ENCODE measurements at regions not wholly inside any gene's neighbourhood (a gene's known extent, or its start where the extent isn't known, plus 50 kb on each side); places are given as distances from the start of the nearest gene placed in this dataset.
"Not testable (repeated sequence)": the region's sequence is repeated elsewhere in the genome, so short reads cannot be mapped to it uniquely, and the experiment has no call there.

DNA sequence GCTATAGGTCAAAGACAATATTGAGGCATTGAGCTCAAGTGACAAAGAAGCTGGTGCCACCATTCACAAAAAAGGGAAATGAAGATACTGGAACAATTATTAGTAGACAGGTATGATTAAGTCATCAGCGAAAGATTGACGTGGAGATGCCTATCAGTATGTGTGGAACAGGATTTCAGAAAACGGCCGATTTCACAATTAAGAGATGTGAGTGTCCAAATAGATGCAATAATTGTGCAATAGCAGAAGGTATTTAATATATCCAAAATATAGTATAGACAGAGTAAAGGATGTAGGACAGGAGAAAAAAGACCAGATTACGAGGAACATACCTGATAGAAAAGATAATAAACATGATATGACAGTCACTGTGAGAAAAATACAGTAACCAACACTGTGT lies 433.1 kb downstream of the C12orf50 start:
- TF ChIP-seq POLR2A (IDR thresholded peaks at IDR 0.05) (no peak), CTCF (IDR thresholded peaks at IDR 0.05) (no peak)
- no peaks in the 10 kb centered on the region for H3K36me3 ChIP-seq

GRCh38 chr12:87585882-87586557 lies 443.2 kb downstream of the C12orf50 start:
- H3K27ac ChIP-seq = no peak overlapping the region
- H3K36me3 ChIP-seq = no peaks in the 10 kb centered on the region
- no peak for DNase-seq
- H3K9me3 ChIP-seq = no peaks in the 10 kb centered on the region
- H3K4me3 ChIP-seq = no peak overlapping the region
- intact Hi-C loops (cut with DNase I; ENCODE audit: low total_unique reads) = no loop called here
- no peak for TF ChIP-seq POLR2A (IDR thresholded peaks at IDR 0.05)
- TF ChIP-seq CTCF (IDR thresholded peaks at IDR 0.05) = no peak
- no peaks in the 10 kb centered on the region for H3K27me3 ChIP-seq
- H3K4me1 ChIP-seq = no peaks in the 10 kb centered on the region

More for the DNA sequence above, 433.1 kb downstream of the C12orf50 start:
- intact Hi-C loops (cut with DNase I; ENCODE audit: low total_unique reads) = no loop called here
- H3K9me3 ChIP-seq = no peaks in the 10 kb centered on the region
- no peaks in the 10 kb centered on the region for H3K27me3 ChIP-seq
- no peak overlapping the region for H3K27ac ChIP-seq
- no peaks in the 10 kb centered on the region for H3K4me1 ChIP-seq
- no peak for DNase-seq
- H3K4me3 ChIP-seq = no peak overlapping the region

DNA sequence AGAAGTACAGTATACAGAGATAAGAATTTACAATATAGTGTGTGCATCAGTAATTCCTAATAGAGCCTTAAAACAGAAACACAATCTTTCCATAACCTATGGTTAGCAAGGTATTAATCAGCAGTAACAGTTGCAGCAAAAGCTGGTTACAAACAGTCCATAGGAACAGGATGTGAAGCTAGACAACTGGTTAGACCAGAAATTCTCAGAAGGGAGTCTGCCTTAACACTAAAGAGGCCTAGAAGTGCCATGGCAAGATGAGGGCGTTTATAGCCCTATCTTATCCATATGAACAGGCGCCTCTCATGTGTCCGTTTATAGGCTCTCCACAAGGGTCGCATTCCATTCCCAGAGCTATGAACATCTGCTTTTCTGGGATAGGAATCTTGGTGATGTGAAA lies 450.1 kb downstream of the C12orf50 start:
- intact Hi-C loops (cut with DNase I; ENCODE audit: low total_unique reads); DNase-seq: not testable (repeated sequence)

GRCh38 chr12:87575906-87576305 lies 453.3 kb downstream of the C12orf50 start:
- no peak for DNase-seq
- no peak overlapping the region for H3K27ac ChIP-seq
- H3K27me3 ChIP-seq = no peaks in the 10 kb centered on the region
- TF ChIP-seq POLR2A (IDR thresholded peaks at IDR 0.05) (no peak), CTCF (IDR thresholded peaks at IDR 0.05) (no peak)
- no peak overlapping the region for H3K4me3 ChIP-seq
- intact Hi-C loops (cut with DNase I; ENCODE audit: low total_unique reads) = no loop called here
- no peaks in the 10 kb centered on the region for H3K9me3 ChIP-seq
- no peaks in the 10 kb centered on the region for H3K4me1 ChIP-seq
- no peaks in the 10 kb centered on the region for H3K36me3 ChIP-seq

More for the DNA sequence above, 450.1 kb downstream of the C12orf50 start:
- H3K36me3 ChIP-seq, H3K9me3 ChIP-seq, H3K27me3 ChIP-seq, H3K27ac ChIP-seq, H3K4me3 ChIP-seq, H3K4me1 ChIP-seq: not testable (repeated sequence)

GRCh38 chr12:87566918-87567317 lies 462.3 kb downstream of the C12orf50 start:
- intact Hi-C loops (cut with DNase I; ENCODE audit: low total_unique reads); H3K27me3 ChIP-seq; H3K27ac ChIP-seq; H3K4me3 ChIP-seq; H3K36me3 ChIP-seq; DNase-seq; H3K9me3 ChIP-seq; H3K4me1 ChIP-seq: not testable (repeated sequence)

GRCh38 chr12:87556985-87557384 lies 472.2 kb downstream of the C12orf50 start:
- no peaks in the 10 kb centered on the region for H3K27me3 ChIP-seq
- no peak for DNase-seq
- H3K36me3 ChIP-seq = no peaks in the 10 kb centered on the region
- H3K27ac ChIP-seq = no peak overlapping the region
- TF ChIP-seq POLR2A (IDR thresholded peaks at IDR 0.05) = no peak
- TF ChIP-seq CTCF (IDR thresholded peaks at IDR 0.05) = no peak
- H3K4me3 ChIP-seq = no peak overlapping the region
- intact Hi-C loops (cut with DNase I; ENCODE audit: low total_unique reads) = no loop called here
- H3K4me1 ChIP-seq = no peaks in the 10 kb centered on the region
- H3K9me3 ChIP-seq = no peaks in the 10 kb centered on the region

DNA sequence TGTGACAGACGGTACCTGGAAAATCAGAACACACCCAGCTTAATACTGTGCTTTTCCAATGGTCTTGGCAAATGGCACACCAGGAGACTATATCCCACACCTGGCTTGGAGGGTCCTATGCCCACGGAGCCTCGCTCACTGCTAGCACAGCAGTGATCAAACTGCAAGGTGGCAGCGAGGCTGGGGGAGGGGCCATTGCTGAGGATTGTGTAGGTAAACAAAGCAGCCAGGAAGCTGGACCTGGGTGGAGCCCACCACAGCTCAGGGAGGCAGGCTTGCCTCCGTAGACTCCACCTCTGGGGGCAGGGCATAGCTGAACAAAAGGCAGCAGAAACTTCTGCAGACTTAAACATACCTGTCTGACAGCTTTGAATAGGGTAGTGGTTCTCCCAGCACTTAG lies 498.0 kb downstream of the C12orf50 start:
- DNase-seq; H3K9me3 ChIP-seq; intact Hi-C loops (cut with DNase I; ENCODE audit: low total_unique reads); H3K27me3 ChIP-seq; H3K27ac ChIP-seq; H3K4me1 ChIP-seq; H3K4me3 ChIP-seq; H3K36me3 ChIP-seq: not testable (repeated sequence)
